GM04503 (cell line): ENCODE measurements at regions not wholly inside any gene's neighbourhood (a gene's known extent, or its start where the extent isn't known, plus 50 kb on each side); places are given as distances from the start of the nearest gene placed in this dataset.

ENCODE experiments used
- DNase-seq: peaks from one replicate; pipeline ENCODE4 v3.0.0-alpha.2; 2012; ENCODE audit warnings: low read depth

DNA sequence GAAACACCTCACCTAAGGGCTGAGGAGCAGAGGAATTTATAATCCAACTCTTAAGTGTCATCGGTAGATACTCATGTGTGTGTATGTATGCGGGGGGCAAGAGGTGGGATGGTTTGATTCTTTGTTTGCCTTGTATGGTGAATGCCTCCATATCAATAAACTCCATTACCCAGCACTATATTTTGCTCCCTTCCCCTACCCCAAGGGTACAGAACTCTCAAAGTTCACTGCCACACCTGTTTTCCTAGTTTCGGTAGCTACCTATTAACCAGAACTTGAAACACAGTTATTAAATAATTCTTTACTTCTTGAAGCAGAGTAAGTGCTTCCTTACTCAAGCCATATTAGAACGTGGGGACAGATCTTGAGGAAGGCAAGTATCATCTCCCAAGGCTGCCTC lies 400.8 kb upstream of the SUCLG2 start:
- DNase-seq = no peak

DNA sequence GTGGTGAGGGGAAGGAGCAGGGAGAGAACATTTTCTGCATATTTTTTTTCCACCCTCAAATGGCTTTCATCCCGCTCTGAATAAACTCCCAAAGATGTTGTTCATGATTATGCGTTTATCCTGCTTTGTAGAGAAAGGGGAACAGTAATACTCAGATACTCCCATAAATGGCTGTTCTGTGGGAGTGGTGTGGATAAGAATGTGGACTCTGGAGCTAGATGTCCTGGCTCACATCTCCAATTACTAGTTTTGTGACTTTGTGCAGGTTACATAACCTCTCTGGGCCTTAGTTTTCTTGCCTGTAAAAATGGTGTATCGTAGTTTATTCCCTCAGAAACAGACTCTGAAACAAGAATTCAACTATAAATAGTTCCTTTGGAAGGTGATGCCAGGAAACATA lies 395.4 kb upstream of the SUCLG2 start:
- no peak for DNase-seq

DNA sequence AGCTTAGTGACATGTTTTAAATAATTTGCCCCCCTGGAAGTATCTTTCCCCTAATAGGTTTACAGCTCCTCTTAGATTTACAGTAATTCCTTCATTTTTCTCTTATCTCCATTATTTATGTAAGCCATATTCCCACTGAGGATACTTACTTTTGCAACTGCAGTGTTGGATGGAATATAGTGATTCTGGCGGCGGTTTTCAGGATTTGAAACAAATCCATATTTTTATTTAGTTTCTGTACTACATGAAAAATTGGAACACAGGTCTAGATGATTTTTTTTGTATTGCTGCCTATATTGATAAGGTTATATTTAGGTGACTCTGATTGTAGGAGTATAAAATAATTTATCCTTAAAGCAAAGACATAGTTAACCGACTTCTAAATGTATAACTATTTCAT lies 391.6 kb upstream of the SUCLG2 start:
- DNase-seq = no peak

DNA sequence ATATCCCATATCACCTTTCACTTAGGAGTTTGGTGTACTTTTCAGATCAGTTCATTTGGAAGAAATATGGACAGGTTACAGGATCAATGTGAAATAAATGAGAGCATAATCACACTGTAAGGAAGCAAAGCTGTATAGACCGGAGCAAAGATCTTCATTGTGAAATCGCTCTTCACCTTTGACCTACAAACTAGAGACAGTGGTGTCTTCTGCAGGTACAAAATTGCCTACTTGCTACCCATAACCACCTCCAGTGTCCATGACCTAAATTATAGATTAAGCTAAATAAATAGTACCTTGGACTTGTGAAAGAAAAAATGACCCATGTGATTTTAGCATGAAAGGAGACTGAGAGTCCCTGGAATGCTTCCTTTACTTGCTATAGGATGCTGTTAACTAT lies 379.5 kb upstream of the SUCLG2 start:
- no peak for DNase-seq

DNA sequence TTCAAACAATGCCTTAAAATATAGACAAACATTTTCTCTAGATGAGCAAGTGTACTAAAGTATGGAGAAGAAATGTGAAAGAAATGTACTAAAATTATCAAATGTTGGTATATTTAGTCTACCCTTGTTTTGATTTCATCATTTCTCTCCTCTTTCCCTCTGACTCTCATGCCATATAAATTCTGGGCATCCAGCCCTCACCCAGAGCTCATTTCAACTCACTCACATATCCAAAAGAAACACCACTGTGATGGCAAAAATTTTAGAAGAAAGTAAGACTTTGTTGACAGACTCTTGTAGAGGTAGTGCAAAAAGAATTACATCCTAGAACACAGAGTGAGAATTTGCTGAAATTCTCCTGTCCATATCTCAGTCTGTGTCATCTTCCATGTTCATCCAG lies 377.8 kb upstream of the SUCLG2 start:
- DNase-seq = no peak

DNA sequence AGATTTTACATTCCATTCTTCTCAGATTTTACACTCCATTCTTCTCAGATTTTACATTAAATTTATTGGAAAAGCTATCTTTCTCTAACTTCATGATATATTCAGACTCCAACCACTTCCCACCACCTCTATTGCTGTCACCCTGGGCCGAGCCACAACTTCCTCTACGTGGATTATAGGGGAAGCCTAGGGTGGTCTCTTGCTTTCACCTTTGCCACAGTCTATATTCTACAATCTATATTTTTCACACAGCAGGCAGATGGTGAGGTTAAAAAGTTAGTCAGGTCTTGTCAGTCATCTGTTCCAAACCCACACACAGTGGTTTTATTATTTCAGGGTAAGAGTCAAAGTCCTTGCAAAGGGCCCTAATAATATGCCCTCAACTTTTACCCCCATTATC lies 370.8 kb upstream of the SUCLG2 start:
- no peak for DNase-seq

GRCh38 chr3:68019876-68020275 lies 365.5 kb upstream of the SUCLG2 start:
- no peak for DNase-seq

DNA sequence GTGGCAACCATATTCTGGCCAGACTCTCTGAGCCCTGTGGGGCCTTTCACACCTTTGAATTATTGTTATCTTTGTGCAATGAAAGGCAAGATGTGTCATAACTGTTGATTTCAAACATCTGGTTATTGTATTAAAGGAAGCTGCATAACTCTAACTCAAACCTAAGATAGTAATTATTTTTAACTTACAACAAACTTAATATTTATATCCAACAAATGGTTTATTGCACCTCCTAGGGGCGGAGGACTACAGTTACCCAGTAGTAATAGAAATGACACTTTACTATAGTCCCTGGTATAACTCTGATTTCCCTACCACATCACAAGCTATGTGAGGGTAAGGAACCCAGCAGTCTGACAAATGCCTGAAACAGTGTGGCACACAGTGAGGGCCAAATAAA lies 363.9 kb upstream of the SUCLG2 start:
- no peak for DNase-seq

- DNase-seq = no peak
Measured at GRCh38 chr3:68017069-68017468, 362.7 kb upstream of the SUCLG2 start.

GRCh38 chr3:68009900-68010299 lies 355.5 kb upstream of the SUCLG2 start:
- DNase-seq = no peak

DNA sequence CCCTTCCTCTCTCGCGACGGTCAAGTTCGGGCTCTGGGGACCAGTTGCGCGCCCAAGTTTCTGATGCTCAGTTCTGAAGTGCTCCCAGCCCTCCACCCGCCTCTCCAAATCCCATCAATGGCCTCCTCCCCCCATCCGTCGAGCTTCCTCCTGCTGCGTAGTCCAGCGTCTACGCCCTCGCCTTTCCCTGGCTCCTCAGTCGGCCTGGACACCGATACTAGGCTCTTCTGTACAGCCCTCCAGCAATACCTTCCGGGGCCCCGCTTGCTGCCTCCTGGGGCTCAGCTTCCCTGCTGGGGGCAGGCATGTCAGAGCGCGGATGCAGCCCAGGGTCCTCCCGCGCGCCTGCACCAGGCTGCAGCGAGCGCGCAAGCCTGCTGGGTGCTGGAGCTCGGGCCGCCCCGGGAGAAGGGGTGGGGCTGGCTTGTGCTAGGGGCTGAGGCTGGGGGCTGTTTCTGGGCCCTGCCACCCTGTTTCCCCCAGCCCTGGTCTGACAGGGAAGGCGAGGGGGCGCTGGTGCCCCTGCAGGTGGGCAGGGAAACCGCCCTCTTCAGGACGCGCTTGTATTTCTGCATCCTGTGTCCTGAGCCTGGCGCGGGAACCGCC lies 353.3 kb upstream of the SUCLG2 start:
- no peak for DNase-seq

DNA sequence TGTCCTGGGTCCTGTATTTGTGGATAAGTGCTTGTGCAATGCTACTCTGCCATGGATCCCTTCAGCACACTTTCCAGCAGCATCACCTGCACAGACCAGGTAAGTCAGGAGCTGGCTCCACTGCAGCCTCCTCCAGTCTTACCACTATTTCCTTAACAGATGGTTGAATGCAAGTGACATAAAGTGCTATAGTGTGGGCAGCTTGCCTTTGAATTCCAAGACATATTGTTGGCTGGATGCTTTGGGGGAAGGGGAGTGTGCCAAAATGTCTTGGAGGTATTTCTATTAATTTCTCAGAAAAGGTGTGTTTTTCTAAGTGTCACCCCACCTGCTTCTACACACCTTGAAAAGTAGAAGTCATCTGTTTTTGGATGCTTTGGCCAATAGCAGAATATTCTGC lies 352.2 kb upstream of the SUCLG2 start:
- DNase-seq = no peak

DNA sequence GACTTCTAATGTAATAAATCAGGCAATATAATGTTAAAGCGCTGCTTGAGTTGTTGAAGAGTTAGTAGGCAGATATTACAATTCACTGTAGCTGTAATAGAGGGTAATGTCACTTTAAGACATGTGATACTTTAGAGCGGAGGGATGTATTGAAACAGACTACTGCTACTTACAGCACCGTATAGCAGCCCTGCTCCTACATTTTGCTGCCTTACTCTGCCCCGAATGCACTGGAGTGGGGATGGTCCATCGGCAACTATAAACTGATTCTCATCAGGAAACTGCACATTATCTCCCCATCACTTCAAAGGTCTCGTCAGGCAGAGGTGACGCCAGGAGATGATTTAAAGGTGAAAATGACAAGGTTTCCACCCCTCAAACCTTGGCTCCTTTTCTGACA lies 349.7 kb upstream of the SUCLG2 start:
- no peak for DNase-seq

DNA sequence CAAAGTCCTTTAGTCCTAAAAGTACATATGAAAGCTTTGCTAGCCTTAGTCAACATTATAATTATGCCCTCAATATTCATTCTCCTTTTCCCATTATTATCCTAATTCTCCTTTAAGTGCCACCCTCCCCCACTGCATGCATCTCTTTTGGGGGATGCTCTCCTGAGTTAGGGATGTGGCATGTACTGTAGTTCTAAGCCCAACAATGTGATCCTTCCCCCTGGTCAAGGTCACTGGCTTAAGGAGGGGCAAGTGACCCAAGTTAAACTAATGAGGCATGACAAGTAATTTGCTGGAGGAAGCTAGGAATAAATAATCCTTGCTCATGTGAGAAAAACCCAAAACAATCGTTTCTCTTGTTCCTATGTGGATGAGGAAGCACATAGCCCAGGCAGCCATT lies 343.9 kb upstream of the SUCLG2 start:
- no peak for DNase-seq

DNA sequence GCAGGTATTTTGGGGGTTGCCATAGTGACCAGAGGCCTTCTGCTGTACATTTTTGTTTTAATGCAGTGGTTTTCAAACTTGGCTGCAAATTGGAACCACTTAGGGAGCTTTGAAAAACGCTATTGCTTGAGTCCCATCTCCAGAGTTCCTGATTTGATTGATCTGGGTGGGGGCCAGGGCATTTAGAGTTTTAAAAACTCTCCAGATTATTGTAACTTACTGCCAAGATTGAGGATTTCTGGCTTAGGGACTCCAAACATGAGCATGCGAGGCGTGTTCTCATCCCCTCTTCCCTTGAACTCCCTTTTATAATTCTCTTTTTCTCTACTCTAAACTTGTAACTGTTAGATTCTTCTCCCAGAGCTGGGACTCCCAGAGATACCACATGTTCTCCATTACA lies 340.8 kb upstream of the SUCLG2 start:
- DNase-seq = no peak

GRCh38 chr3:67986706-67987105 lies 332.3 kb upstream of the SUCLG2 start:
- no peak for DNase-seq

DNA sequence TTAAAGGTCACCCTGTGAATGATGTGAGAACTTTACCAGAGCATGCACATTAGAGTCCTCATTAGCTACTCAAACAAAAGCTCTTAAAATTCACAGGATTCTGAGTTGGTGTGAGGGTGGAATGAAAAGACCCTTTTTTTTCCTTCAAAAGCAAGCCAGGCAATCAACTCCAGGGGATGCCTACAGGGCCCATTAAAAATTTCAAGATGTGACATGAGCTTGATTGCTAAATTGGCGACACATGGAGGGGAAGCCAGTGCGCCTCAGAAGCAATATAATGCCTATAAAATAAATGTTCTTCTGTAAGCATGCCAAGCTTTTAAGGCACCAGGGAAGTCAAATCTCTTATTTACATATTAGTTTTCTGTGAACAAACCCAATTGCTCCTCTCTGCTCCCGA lies 328.8 kb upstream of the SUCLG2 start:
- DNase-seq = no peak

DNA sequence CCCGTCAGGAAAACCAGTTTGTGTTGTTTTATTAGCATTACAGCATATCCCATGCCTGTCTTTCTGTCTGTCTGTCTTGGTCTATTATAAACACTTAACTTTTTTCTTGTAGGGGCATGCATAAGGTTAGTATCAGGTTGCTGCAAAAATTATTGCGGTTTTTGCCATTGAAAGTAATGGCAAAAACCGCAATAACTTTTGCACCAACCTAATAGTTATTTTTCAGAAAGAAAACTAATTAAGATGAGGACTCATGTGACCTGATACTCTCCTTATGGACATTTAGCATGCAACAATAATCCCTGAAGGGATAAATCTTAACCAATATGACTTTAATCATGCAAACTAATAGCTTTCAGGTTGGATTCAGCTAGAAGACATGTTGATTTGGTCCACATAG lies 326.7 kb upstream of the SUCLG2 start:
- DNase-seq = no peak

GRCh38 chr3:67979342-67979741 lies 324.9 kb upstream of the SUCLG2 start:
- no peak for DNase-seq

GRCh38 chr3:67977762-67978161 lies 323.4 kb upstream of the SUCLG2 start:
- DNase-seq = no peak

GRCh38 chr3:67976663-67977062 lies 322.3 kb upstream of the SUCLG2 start:
- DNase-seq = no peak

GRCh38 chr3:67964596-67964995 lies 310.2 kb upstream of the SUCLG2 start:
- DNase-seq = no peak

DNA sequence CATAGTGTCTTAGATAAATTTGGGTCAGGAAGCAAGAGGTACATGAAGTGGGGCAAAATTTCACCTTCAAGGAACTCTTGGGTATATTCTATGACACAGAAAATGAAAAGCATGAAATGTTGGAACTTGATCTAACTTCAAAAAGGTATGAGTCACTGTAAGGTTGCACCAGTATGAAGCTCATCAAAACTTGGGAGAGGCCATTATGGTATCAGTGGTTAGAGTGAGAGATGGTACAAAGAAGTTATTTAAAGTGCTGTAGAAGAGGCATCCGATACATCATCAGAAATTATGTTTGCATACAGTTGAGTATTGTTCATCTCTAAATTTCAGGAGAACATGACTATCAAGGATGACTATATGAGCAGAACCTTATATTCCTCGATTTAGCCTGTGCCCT lies 302.9 kb upstream of the SUCLG2 start:
- no peak for DNase-seq

DNA sequence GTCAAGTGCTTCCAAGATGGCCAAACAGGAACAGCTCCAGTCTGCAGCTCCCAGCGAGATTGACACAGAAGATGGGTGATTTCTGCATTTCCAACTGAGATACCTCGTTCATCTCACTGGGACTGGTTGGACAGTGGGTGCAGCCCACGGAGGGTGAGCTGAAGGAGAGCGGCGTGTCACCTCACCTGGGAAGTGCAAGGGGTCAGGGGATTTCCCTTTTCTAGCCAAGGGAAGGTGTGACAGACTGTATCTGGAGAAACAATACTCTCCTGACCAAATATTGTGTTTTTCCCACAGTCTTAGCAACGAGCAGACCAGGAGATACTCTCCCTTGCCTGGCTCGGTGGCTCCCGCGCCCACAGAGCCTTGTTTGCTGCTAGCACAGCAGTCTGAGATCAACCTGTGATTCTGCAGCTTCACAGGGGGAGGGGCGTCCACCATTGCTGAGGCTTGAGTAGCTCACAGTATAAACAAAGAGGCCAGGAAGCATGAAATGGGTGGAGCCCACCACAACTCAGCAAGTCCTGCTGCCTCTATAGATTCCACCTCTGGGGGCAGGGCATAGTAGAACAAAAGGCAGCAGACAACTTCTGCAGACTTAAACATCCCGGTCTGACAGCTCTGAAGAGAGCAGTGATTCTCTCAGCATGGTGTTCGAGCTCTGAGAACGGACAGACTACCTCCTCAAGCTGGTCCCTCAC lies 293.5 kb upstream of the SUCLG2 start:
- no peak for DNase-seq
